Lower leg skin (tissue), 3 donors: ENCODE measurements at regions not wholly inside any gene's neighbourhood (a gene's known extent, or its start where the extent isn't known, plus 50 kb on each side); places are given as distances from the start of the nearest gene placed in this dataset.

Source experiments
- CTCF ChIP-seq, 3 donors: fragments of 450-650 bp; IDR thresholded peaks; one replicate each; pipeline ENCODE4 v1.5.1; 2016; ENCODE audit warnings: antibody characterized with exemption in 3 of 3, mild to moderate bottlenecking in 3 of 3, moderate library complexity in 2 of 3
- POLR2A ChIP-seq, 2 donors: fragments of 450-650 bp; IDR thresholded peaks; one replicate each; pipeline ENCODE4 v1.6.1; 2016 to 2017; ENCODE audit warnings: antibody characterized with exemption in 2 of 2, mild to moderate bottlenecking in 1 of 2, moderate library complexity in 1 of 2

GRCh38 chr4:23484689-23485088 lies 405.2 kb downstream of the PPARGC1A start:
- TF ChIP-seq CTCF (IDR thresholded peaks at IDR 0.05) (no peak), POLR2A (IDR thresholded peaks at IDR 0.05) (no peak)
